D721Med (cell line): ENCODE measurements at regions not wholly inside any gene's neighbourhood (a gene's known extent, or its start where the extent isn't known, plus 50 kb on each side); places are given as distances from the start of the nearest gene placed in this dataset.

ENCODE experiments used
- DNase-seq: peaks from one replicate; pipeline ENCODE4 v3.0.0; 2011; ENCODE audit warnings: low spot score; ENCODE audit not compliant: insufficient read length
- FAIRE-seq: peaks from 2 replicates; lab custom pipeline; 2011; peaks lifted over from hg19 to GRCh38; lab: Jason Lieb, UNC
- CTCF ChIP-seq: IDR thresholded peaks from 2 replicates; pipeline ENCODE4 v1.5.1; 2012; ENCODE audit warnings: mild to moderate bottlenecking, control low read depth; ENCODE audit not compliant: insufficient read depth; ENCODE audit errors: missing control alignments

GRCh38 chr10:4685491-4685890 lies 140.5 kb upstream of the AKR1E2 start:
- no peak for TF ChIP-seq CTCF
- no peak for FAIRE-seq
- no peak for DNase-seq

- DNase-seq, result no peak
- FAIRE-seq, result no peak
- TF ChIP-seq CTCF, result no peak
Observed at GRCh38 chr10:4684434-4684833, 141.6 kb upstream of the AKR1E2 start.

- no peak for FAIRE-seq
- TF ChIP-seq CTCF, result no peak
- no peak for DNase-seq
Observed at GRCh38 chr10:4683838-4684237, 142.2 kb upstream of the AKR1E2 start.

- TF ChIP-seq CTCF, result no peak
- DNase-seq, result no peak
- no peak for FAIRE-seq
Observed at GRCh38 chr10:4683137-4683536, 142.9 kb upstream of the AKR1E2 start.

GRCh38 chr10:4678951-4679671 lies 146.9 kb upstream of the AKR1E2 start:
- FAIRE-seq (no peak), DNase-seq (no peak)
- no peak for TF ChIP-seq CTCF

GRCh38 chr10:4678023-4678950 lies 147.7 kb upstream of the AKR1E2 start:
- DNase-seq (no peak), FAIRE-seq (no peak)

More at GRCh38 chr10:4678023-4678950, 147.7 kb upstream of the AKR1E2 start:
- no peak for TF ChIP-seq CTCF
